Esophagus muscularis mucosa (tissue), 4 donors: ENCODE measurements at regions not wholly inside any gene's neighbourhood (a gene's known extent, or its start where the extent isn't known, plus 50 kb on each side); places are given as distances from the start of the nearest gene placed in this dataset.
"Not testable (repeated sequence)": the region's sequence is repeated elsewhere in the genome, so short reads cannot be mapped to it uniquely, and the experiment has no call there.

Source experiments
- DNase-seq: peaks from one replicate; pipeline ENCODE4 v3.0.0-alpha.2; 2017; ENCODE audit errors: extremely low spot score
- H3K27ac ChIP-seq, 4 donors: fragments of 200-600 bp; sonication (generic); replicated peaks in 1 of 4; 1 replicate in 3 of 4; 2 replicates in 1 of 4; pipeline ENCODE4 v1.5.1; 2016 to 2019; ENCODE audit warnings: mild to moderate bottlenecking in 1 of 4
- H3K27me3 ChIP-seq, 4 donors: fragments of 200-600 bp; sonication (generic); one replicate each; pipeline versions ENCODE4 v1.5.1 to v1.6.0; 2016 to 2019
- H3K36me3 ChIP-seq, 4 donors: fragments of 200-600 bp; sonication (generic); one replicate each; pipeline ENCODE4 v1.5.1; 2016 to 2019
- H3K4me1 ChIP-seq, 4 donors: fragments of 200-600 bp; sonication (generic); one replicate each; pipeline ENCODE4 v1.5.1; 2016 to 2019
- H3K4me3 ChIP-seq, 4 donors: fragments of 200-600 bp; sonication (generic); 1 replicate in 2 of 4; 2 replicates in 2 of 4; pipeline ENCODE4 v1.5.1; 2016 to 2019; ENCODE audit warnings: mild to moderate bottlenecking in 4 of 4, moderate library complexity in 1 of 4
- H3K9me3 ChIP-seq, 4 donors: fragments of 200-600 bp; sonication (generic); 1 replicate in 3 of 4; 2 replicates in 1 of 4; pipeline ENCODE4 v1.5.1; 2016 to 2019
- CTCF ChIP-seq, 3 experiments: fragments of 200-600 bp in 2 of 3; fragments of 450-650 bp in 1 of 3; sonication (generic) in 2 of 3; IDR thresholded peaks; one replicate each; pipeline ENCODE4 v1.5.1; 2017 to 2019; ENCODE audit warnings: antibody characterized with exemption in 3 of 3, mild to moderate bottlenecking in 2 of 3, moderate library complexity in 1 of 3
- EP300 ChIP-seq: sonication (generic); formaldehyde crosslinking; IDR thresholded peaks from one replicate; pipeline ENCODE4 v1.6.1; 2017; ENCODE audit warnings: antibody characterized with exemption
- POLR2A ChIP-seq: fragments of 450-650 bp; IDR thresholded peaks from one replicate; pipeline ENCODE4 v1.6.1; 2017; ENCODE audit warnings: antibody characterized with exemption, moderate library complexity, mild to moderate bottlenecking, low read depth
- POLR2AphosphoS5 ChIP-seq, 2 donors: sonication (generic); formaldehyde crosslinking; IDR thresholded peaks; one replicate each; pipeline ENCODE4 v1.6.1; 2017; ENCODE audit warnings: antibody characterized with exemption in 2 of 2
- WGBS: methylation state at CpG from one replicate; pipeline ENCODE4 v1.1.5; 2018; 5-methylcytosine and 5-hydroxymethylcytosine counted together
- intact Hi-C: fragments of 100-400 bp; cut with DNase I; formaldehyde crosslinking; loops from one replicate; pipeline ENCODE4 v1.15.1; 2023

GRCh38 chr1:218516526-218516925, 171.4 kb downstream of the TGFB2 start:
- no peak for TF ChIP-seq CTCF (IDR thresholded peaks at IDR 0.05)
- TF ChIP-seq EP300: no peak
- no peaks in the 10 kb centered on the region for H3K36me3 ChIP-seq
- intact Hi-C loops: no loop called here
- no peaks in the 10 kb centered on the region for H3K9me3 ChIP-seq
- H3K27ac ChIP-seq: no peak overlapping the region
- peaks cover 0 to 6% (median 0%) of the 10 kb centered on the region in 4 donors for H3K4me1 ChIP-seq
- H3K4me3 ChIP-seq: no peak overlapping the region
- WGBS: 69% methylated on average over 3 of the region's 3 CpGs
- no peaks in the 10 kb centered on the region for H3K27me3 ChIP-seq
- no peak for DNase-seq

DNA sequence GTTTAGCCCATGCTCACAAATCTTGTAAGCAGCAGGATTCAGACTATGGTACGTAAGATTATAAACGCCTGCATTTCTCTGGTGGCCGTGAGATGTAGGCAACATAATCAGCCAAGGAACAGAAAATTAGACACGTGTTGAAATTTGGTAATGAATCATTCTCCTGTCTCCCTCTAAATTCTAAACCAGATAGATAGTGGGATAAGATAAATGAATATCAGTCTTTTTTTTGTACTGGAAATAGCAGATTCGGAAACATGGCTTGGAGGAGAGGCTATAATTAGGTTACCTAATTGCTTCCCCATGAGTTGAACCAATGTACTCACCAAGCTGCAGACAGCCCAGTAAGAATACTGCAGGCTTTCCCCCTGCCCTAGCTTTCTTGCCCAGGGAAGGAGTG, 172.3 kb downstream of the TGFB2 start:
- no peak for TF ChIP-seq POLR2A
- Histone ChIP-seq H3K9me3 (no peaks in the 10 kb centered on the region), H3K36me3 (no peaks in the 10 kb centered on the region), H3K4me1 (peaks cover 0 to 6% (median 0%) of the 10 kb centered on the region in 4 donors), H3K4me3 (no peak overlapping the region), H3K27me3 (no peaks in the 10 kb centered on the region), H3K27ac (no peak overlapping the region)
- 76% methylated on average over 5 of the region's 5 CpGs for WGBS
- intact Hi-C loops: no loop called here
- DNase-seq: no peak

DNA sequence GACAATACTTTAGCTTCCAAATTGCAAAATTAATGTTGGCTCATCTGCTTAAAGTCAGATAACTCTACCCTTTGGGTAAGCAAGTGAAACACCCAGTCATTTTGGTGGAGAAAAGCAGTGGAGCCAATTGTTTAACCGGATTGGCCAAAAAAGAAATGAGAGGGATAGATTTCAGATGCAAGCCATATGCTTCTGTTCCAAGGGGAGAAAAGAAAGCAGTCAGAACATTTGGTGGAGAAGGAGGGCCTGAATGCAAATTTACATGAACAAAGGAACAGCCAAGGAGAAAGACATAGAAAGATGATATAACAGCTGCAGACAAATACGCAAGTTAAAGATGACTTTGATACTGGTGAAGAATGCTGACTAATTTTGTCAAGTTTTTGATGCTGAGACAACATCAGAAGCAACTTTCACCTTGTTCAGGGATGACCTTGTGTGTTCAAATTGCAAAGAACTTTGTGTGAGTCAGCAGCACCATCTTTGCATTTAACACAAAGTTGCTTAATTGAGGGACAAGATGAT, 173.1 kb downstream of the TGFB2 start:
- H3K27ac ChIP-seq: no peak overlapping the region
- intact Hi-C loops: no loop called here
- TF ChIP-seq CTCF (IDR thresholded peaks at IDR 0.05) (no peak), EP300 (no peak), POLR2A (no peak), POLR2AphosphoS5 (IDR thresholded peaks at IDR 0.05) (no peak)
- 97% methylated on average over 2 of the region's 2 CpGs for WGBS
- peaks cover 0 to 6% (median 0%) of the 10 kb centered on the region in 4 donors for H3K4me1 ChIP-seq
- no peak for DNase-seq
- no peak overlapping the region for H3K4me3 ChIP-seq
- no peaks in the 10 kb centered on the region for H3K9me3 ChIP-seq
- no peaks in the 10 kb centered on the region for H3K27me3 ChIP-seq
- no peaks in the 10 kb centered on the region for H3K36me3 ChIP-seq

DNA sequence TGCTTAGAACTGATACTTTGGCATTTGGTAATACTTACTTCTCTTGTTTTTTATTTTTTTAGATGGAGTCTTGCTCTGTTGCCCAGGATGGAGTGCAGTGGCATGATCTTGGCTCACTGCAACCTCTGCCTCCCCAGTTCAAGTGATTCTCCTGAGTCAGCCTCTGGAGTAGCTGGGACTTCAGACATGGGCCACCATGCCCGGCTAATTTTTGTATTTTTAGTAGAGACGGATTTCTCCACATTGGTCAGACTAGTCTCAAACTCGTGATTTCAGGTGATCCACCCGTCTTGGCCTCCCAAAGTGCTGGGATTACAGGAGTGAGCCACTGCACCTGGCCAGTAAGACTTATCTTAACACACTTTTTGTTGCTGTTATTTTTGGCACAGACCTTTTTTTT, 175.5 kb downstream of the TGFB2 start:
- not testable (repeated sequence) for H3K4me3 ChIP-seq, H3K36me3 ChIP-seq, H3K27ac ChIP-seq, H3K4me1 ChIP-seq, DNase-seq, H3K27me3 ChIP-seq, H3K9me3 ChIP-seq
- WGBS: 100% methylated on average over 4 of the region's 4 CpGs
- intact Hi-C loops: loop anchor here (5.0 kb wide), 1 partner anchor 173 kb away; the partner anchor contains the start of gene TGFB2

DNA sequence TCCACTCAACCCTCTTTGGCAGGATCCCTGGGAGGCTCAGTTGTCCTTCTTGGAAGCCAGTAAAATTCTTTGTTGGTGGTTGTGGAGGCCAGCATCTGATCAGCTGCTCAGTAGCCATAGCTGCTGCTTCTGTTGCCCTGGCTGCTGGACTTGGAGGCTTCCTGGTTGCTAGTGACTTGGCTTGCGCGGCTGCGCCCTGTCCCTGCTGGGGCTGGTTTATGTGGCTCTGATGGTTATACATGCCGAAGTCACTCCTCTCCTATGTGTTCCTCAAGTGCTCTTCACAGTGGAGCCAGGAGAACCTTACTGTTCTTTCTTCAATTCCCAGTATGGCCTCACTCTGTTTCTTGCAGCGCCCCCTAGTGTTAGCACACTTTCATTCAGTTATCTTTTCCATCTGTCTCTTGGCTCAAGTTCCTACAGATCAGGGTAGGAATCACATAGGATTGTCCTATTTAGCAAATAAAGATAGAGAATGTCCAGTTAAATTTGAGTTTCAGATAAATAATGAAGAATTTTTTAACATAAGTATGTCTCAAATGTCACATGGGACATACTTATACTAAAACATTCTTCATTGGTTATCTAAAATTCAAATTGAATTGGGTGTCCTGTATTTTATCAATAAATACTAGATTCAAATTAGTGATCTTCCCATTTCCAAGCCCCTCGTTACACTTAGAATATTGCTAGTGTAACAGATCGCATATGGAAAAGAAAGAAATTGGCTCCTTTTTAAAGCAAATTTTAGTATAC, 176.5 kb downstream of the TGFB2 start:
- intact Hi-C loops: loop anchor here (5.0 kb wide), 1 partner anchor 174 kb away; the partner anchor contains the start of gene TGFB2
- peak; percentile 67 to 75 (median 68) for TF ChIP-seq CTCF (IDR thresholded peaks at IDR 0.05)
- no peak for TF ChIP-seq EP300
- DNase-seq: no peak

DNA sequence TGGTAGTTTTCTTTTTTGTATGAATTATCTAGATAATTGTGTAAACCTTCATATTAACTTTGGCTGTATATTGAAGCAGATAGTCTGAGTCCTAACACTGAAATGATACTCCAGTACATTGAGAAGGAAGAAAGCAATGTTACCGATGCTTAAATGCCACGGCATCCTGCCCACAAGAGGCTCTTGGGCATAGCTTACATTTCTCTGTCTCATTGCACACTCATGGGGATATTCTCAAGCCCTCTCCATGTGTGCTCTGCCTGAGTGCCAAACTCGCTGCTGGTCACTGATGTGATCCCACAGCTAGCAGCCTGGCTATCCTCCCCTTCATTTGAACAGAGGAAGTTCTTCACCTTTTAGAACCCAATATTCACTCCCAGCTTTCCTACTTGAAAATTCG, 179.4 kb downstream of the TGFB2 start:
- WGBS: 79% methylated on average over 4 of the region's 4 CpGs
- no peaks in the 10 kb centered on the region for H3K9me3 ChIP-seq
- H3K4me3 ChIP-seq: no peak overlapping the region
- H3K27me3 ChIP-seq: no peaks in the 10 kb centered on the region
- TF ChIP-seq POLR2A (no peak), POLR2AphosphoS5 (IDR thresholded peaks at IDR 0.05) (no peak), EP300 (no peak), CTCF (IDR thresholded peaks at IDR 0.05) (no peak)
- no peak for DNase-seq
- H3K27ac ChIP-seq: no peak overlapping the region
- no peaks in the 10 kb centered on the region for H3K36me3 ChIP-seq
- no peaks in the 10 kb centered on the region for H3K4me1 ChIP-seq
- intact Hi-C loops: loop anchor here (5.0 kb wide), 1 partner anchor 177 kb away; the partner anchor contains the start of gene TGFB2

More for the DNA sequence above, 176.5 kb downstream of the TGFB2 start:
- H3K27me3 ChIP-seq: no peaks in the 10 kb centered on the region
- H3K4me3 ChIP-seq: no peak overlapping the region
- H3K27ac ChIP-seq: no peak overlapping the region
- 84% methylated on average over 7 of the region's 7 CpGs for WGBS
- no peaks in the 10 kb centered on the region for H3K9me3 ChIP-seq
- no peaks in the 10 kb centered on the region for H3K36me3 ChIP-seq
- H3K4me1 ChIP-seq: peaks cover 0 to 6% (median 0%) of the 10 kb centered on the region in 4 donors
